Ovary (tissue), 3 donors: ENCODE measurements at regions not wholly inside any gene's neighbourhood (a gene's known extent, or its start where the extent isn't known, plus 50 kb on each side); places are given as distances from the start of the nearest gene placed in this dataset.

Experiments
- CTCF ChIP-seq, 3 donors: fragments of 450-650 bp in 2 of 3; fragments of 200-600 bp in 1 of 3; IDR thresholded peaks; one replicate each; pipeline versions ENCODE4 v1.5.1 to v1.8.0; 2016 to 2022; ENCODE audit warnings: antibody characterized with exemption in 3 of 3, mild to moderate bottlenecking in 1 of 3
- POLR2A ChIP-seq: fragments of 450-650 bp; IDR thresholded peaks from one replicate; pipeline ENCODE4 v1.6.1; 2017; ENCODE audit warnings: antibody characterized with exemption, mild to moderate bottlenecking, moderate library complexity
- donor health status: DM: no; HTN: no; CAD: no.

- TF ChIP-seq CTCF (IDR thresholded peaks at IDR 0.05) = no peak
- no peak for TF ChIP-seq POLR2A
Observed at GRCh38 chr12:14164266-14164665, 182.9 kb upstream of the GRIN2B start.
